Suprapubic skin (tissue), 4 donors: ENCODE measurements at regions not wholly inside any gene's neighbourhood (a gene's known extent, or its start where the extent isn't known, plus 50 kb on each side); places are given as distances from the start of the nearest gene placed in this dataset.
A peak's percentile ranks its signal among the peaks of the same experiment; 100 is the strongest.

Experiments used
- DNase-seq, 2 donors: peaks; one replicate each; pipeline ENCODE4 v3.0.0-alpha.2; 2019; ENCODE audit warnings: low spot score in 2 of 2
- H3K27ac ChIP-seq: fragments of 200-600 bp; sonication (generic); one replicate; pipeline ENCODE4 v1.5.1; 2019
- H3K27me3 ChIP-seq: fragments of 200-600 bp; sonication (generic); one replicate; pipeline ENCODE4 v1.5.1; 2019
- H3K36me3 ChIP-seq: fragments of 200-600 bp; sonication (generic); one replicate; pipeline ENCODE4 v1.5.1; 2019
- H3K4me1 ChIP-seq: fragments of 200-600 bp; sonication (generic); one replicate; pipeline ENCODE4 v1.5.1; 2019
- H3K4me3 ChIP-seq: fragments of 200-600 bp; sonication (generic); one replicate; pipeline ENCODE4 v1.5.1; 2019; ENCODE audit warnings: mild to moderate bottlenecking
- H3K9me3 ChIP-seq: fragments of 200-600 bp; sonication (generic); one replicate; pipeline ENCODE4 v1.5.1; 2019
- EP300 ChIP-seq: sonication (generic); formaldehyde crosslinking; IDR thresholded peaks from one replicate; pipeline ENCODE4 v1.6.1; 2017; ENCODE audit warnings: antibody characterized with exemption
- POLR2A ChIP-seq, 2 donors: fragments of 450-650 bp; IDR thresholded peaks; one replicate each; pipeline ENCODE4 v1.6.1; 2017; ENCODE audit warnings: antibody characterized with exemption in 2 of 2, mild to moderate bottlenecking in 2 of 2, moderate library complexity in 2 of 2
- POLR2AphosphoS5 ChIP-seq, 3 donors: sonication (generic); formaldehyde crosslinking; IDR thresholded peaks; one replicate each; pipeline ENCODE4 v1.6.1; 2017; ENCODE audit warnings: antibody characterized with exemption in 3 of 3
- WGBS: methylation state at CpG from one replicate; pipeline ENCODE4 v1.1.5; 2018; 5-methylcytosine and 5-hydroxymethylcytosine counted together
- TF ChIP-seq, protein P1 (sequence below), 2 donors: fragments of 200-600 bp in 1 of 2; fragments of 450-650 bp in 1 of 2; sonication (generic) in 1 of 2; IDR thresholded peaks; one replicate each; pipeline ENCODE4 v1.5.1; 2016 to 2019; ENCODE audit warnings: antibody characterized with exemption in 2 of 2, mild to moderate bottlenecking in 1 of 2, moderate library complexity in 1 of 2

DNA sequence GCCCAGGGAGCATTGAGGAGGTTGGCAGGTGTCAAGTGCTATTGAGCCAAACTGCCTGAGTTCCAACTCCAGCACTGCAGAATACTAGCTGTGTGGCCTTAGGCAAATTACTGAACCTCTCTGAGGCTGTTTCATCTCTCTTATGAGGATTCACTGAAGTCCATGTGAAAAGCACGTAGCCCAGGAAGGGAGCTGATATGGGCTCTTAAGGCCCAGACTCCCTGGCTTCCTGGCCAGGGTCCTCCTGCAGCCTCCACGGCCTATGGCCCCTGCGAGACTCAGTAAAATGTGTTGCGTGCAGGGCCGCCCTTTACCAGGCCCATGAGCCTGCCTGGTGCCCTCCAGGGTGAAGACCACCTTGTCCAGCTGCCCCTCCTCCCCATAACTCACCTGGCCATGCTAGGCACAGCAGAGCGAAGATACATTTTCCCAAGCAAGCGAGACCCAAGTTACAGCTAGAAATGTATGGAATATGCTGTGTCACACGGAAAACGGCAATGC, 133.7 kb upstream of the TNRC6C start:
- TF ChIP-seq, protein P1, sequence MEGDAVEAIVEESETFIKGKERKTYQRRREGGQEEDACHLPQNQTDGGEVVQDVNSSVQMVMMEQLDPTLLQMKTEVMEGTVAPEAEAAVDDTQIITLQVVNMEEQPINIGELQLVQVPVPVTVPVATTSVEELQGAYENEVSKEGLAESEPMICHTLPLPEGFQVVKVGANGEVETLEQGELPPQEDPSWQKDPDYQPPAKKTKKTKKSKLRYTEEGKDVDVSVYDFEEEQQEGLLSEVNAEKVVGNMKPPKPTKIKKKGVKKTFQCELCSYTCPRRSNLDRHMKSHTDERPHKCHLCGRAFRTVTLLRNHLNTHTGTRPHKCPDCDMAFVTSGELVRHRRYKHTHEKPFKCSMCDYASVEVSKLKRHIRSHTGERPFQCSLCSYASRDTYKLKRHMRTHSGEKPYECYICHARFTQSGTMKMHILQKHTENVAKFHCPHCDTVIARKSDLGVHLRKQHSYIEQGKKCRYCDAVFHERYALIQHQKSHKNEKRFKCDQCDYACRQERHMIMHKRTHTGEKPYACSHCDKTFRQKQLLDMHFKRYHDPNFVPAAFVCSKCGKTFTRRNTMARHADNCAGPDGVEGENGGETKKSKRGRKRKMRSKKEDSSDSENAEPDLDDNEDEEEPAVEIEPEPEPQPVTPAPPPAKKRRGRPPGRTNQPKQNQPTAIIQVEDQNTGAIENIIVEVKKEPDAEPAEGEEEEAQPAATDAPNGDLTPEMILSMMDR (IDR thresholded peaks at IDR 0.05), result no peak
- TF ChIP-seq EP300, result no peak
- 92% methylated on average over 9 of the region's 9 CpGs for WGBS
- H3K27ac ChIP-seq, result no peak overlapping the region

DNA sequence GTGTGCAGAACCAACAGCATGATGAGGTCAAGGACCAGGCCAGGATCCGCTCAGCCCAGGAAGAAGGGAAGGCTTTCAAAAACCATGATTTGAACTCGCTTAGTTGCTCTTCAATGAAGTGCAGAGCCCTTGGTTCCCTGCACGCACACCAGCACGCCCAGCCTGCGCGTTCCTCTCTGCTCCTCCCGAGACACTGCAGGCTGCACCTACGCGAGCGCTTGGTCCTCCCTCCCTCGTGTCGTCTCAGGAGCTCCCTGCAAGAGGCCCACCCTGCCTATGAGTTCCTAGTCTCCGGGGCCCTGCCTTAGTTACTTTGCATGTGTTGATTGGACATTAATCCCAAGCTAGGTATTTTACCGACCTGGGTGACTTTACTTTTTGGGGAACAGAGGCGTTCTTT, 132.9 kb upstream of the TNRC6C start:
- TF ChIP-seq POLR2AphosphoS5 (IDR thresholded peaks at IDR 0.05) (no peak), POLR2A (IDR thresholded peaks at IDR 0.05) (no peak), EP300 (no peak)
- TF ChIP-seq, protein P1 (IDR thresholded peaks at IDR 0.05), result no peak
- no peak for DNase-seq
- H3K27me3 ChIP-seq, result no peaks in the 10 kb centered on the region
- WGBS, result 83% methylated on average over 15 of the region's 15 CpGs
- H3K9me3 ChIP-seq, result no peaks in the 10 kb centered on the region
- no peak overlapping the region for H3K27ac ChIP-seq
- H3K4me1 ChIP-seq, result peaks cover 32% of the 10 kb centered on the region
- no peaks in the 10 kb centered on the region for H3K36me3 ChIP-seq
- H3K4me3 ChIP-seq, result no peak overlapping the region

More for the DNA sequence above, 133.7 kb upstream of the TNRC6C start:
- H3K4me1 ChIP-seq, result peaks cover 24% of the 10 kb centered on the region
- H3K27me3 ChIP-seq, result no peaks in the 10 kb centered on the region
- H3K36me3 ChIP-seq, result no peaks in the 10 kb centered on the region
- DNase-seq, result no peak
- H3K4me3 ChIP-seq, result no peak overlapping the region
- no peaks in the 10 kb centered on the region for H3K9me3 ChIP-seq

DNA sequence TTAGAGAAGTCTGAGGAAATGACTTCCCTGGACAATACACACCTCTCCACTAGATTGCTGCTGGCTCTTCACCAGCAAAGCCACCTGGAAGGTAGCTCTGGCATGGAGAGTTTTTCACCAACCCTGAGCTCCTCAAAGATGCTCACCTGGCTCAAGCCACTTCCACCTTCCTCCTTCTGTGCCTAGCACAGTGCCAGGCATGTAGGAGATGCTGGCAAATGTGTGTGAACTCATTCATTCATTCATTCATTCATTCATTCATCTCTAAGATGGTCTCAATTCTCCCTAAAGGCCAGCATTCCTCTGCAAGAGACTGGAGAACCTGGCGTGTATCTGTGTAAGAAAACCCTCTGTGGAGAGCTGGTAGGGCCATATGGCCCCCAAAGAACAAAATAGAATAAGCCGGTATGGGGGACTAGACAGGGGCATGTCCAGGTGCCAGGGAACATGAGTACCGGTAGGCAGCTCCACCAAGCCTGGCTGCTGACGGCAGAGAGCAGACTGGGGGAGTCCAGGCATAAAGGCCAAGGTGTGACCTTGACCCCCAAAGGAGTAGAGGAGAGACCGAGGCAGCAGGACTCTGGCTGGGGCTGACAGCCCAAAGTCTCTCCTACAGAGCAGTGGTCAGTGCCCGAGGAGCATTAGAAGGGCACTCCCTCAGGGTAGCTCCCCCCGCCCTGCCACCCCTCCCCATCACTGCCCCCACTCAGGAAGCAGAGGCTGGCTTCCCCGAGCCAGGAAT, 132.2 kb upstream of the TNRC6C start:
- WGBS, result 90% methylated on average over 8 of the region's 8 CpGs
- TF ChIP-seq POLR2AphosphoS5 (IDR thresholded peaks at IDR 0.05) (no peak), EP300 (no peak), POLR2A (IDR thresholded peaks at IDR 0.05) (no peak)
- TF ChIP-seq, protein P1 (IDR thresholded peaks at IDR 0.05), result no peak
- H3K4me3 ChIP-seq, result no peak overlapping the region

DNA sequence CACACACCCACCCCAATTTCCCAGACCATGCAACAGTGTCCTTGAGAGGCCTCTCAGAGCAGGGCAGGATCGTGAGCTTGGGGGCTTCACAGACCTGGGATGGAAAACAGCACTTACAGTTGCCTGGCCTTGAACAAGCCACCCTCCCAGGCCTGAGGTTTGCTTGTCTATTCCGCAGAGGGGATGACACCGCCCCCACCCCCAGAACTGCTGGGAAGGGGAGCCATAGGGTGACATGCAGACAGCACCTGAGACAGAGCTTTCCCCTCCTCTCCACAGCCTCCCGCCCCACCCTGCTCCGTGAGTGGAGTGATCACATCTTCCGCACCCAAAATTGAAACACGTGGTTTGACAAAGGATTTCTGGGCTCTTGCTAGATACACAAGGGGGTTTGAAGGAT, 131.5 kb upstream of the TNRC6C start:
- H3K27me3 ChIP-seq, result no peaks in the 10 kb centered on the region
- no peaks in the 10 kb centered on the region for H3K9me3 ChIP-seq
- TF ChIP-seq, protein P1 (IDR thresholded peaks at IDR 0.05), result no peak
- TF ChIP-seq POLR2A (IDR thresholded peaks at IDR 0.05) (no peak), EP300 (no peak), POLR2AphosphoS5 (IDR thresholded peaks at IDR 0.05) (no peak)
- H3K4me1 ChIP-seq, result peaks cover 40% of the 10 kb centered on the region
- no peak overlapping the region for H3K27ac ChIP-seq
- no peak overlapping the region for H3K4me3 ChIP-seq
- 67% methylated on average over 5 of the region's 7 CpGs for whole genome bisulfite sequencing
- DNase-seq, result peak in 1 of 2 donors; percentile 46
- no peaks in the 10 kb centered on the region for H3K36me3 ChIP-seq

More for the DNA sequence above, 132.2 kb upstream of the TNRC6C start:
- Histone ChIP-seq H3K36me3 (no peaks in the 10 kb centered on the region), H3K27me3 (no peaks in the 10 kb centered on the region), H3K27ac (no peak overlapping the region), H3K4me1 (peaks cover 39% of the 10 kb centered on the region), H3K9me3 (no peaks in the 10 kb centered on the region)
- no peak for DNase-seq

DNA sequence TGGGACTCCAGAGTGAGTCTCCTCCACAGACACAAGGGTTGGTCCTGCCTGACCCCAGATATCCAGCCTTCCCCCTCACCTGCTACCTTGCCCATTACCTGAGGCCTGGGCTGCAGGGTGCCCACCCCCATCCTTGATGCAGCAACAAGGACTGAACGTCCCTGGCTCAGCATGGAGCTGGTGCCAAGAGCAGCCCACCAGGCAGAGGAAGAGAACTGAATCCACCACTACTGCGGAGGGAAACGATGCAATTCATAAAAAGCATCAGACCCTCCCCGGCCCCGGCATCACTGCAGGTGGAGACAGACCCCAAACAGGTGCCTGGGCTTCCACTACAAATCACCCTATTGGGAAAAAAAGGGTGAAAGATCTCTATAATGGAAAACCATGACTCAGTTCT, 131.0 kb upstream of the TNRC6C start:
- no peaks in the 10 kb centered on the region for H3K9me3 ChIP-seq
- 86% methylated on average over 5 of the region's 5 CpGs for WGBS
- no peak for DNase-seq
- peaks cover 37% of the 10 kb centered on the region for H3K4me1 ChIP-seq
- TF ChIP-seq, protein P1 (IDR thresholded peaks at IDR 0.05), result no peak
- TF ChIP-seq POLR2A (IDR thresholded peaks at IDR 0.05) (no peak), POLR2AphosphoS5 (IDR thresholded peaks at IDR 0.05) (no peak), EP300 (no peak)
- no peak overlapping the region for H3K4me3 ChIP-seq
- H3K36me3 ChIP-seq, result no peaks in the 10 kb centered on the region
- no peak overlapping the region for H3K27ac ChIP-seq
- H3K27me3 ChIP-seq, result no peaks in the 10 kb centered on the region
